Anterior cingulate cortex (tissue), 58 donors: ENCODE measurements at regions not wholly inside any gene's neighbourhood (a gene's known extent, or its start where the extent isn't known, plus 50 kb on each side); places are given as distances from the start of the nearest gene placed in this dataset.
"Not testable (repeated sequence)": the region's sequence is repeated elsewhere in the genome, so short reads cannot be mapped to it uniquely, and the experiment has no call there.

Source experiments
- DNase-seq, 58 donors: peaks; one replicate each; lab custom pipeline; 2025; lab: John Stamatoyannopoulos, UW

GRCh38 chr2:34199971-34200370 lies 600.9 kb upstream of the FAM98A start:
- DNase-seq: no peak

GRCh38 chr2:34193164-34193563 lies 594.1 kb upstream of the FAM98A start:
- DNase-seq: no peak

GRCh38 chr2:34188464-34189303 lies 589.6 kb upstream of the FAM98A start:
- no peak for DNase-seq

- DNase-seq: no peak
Measured at GRCh38 chr2:34179511-34179910, 580.4 kb upstream of the FAM98A start.

- no peak for DNase-seq
Measured at GRCh38 chr2:34178482-34178881, 579.4 kb upstream of the FAM98A start.

- DNase-seq: no peak
Measured at GRCh38 chr2:34176693-34177092, 577.6 kb upstream of the FAM98A start.

- no peak for DNase-seq
Measured at GRCh38 chr2:34174506-34174905, 575.4 kb upstream of the FAM98A start.

GRCh38 chr2:34162231-34162630 lies 563.1 kb upstream of the FAM98A start:
- DNase-seq: no peak

GRCh38 chr2:34161549-34161948 lies 562.5 kb upstream of the FAM98A start:
- DNase-seq: no peak

GRCh38 chr2:34159901-34160300 lies 560.8 kb upstream of the FAM98A start:
- no peak for DNase-seq

- DNase-seq: no peak
Measured at GRCh38 chr2:34153484-34153883, 554.4 kb upstream of the FAM98A start.

- no peak for DNase-seq
Measured at GRCh38 chr2:34147780-34148179, 548.7 kb upstream of the FAM98A start.

GRCh38 chr2:34143149-34143548 lies 544.0 kb upstream of the FAM98A start:
- no peak for DNase-seq

- DNase-seq: not testable (repeated sequence)
Measured at GRCh38 chr2:34142531-34143008, 543.5 kb upstream of the FAM98A start.

GRCh38 chr2:34133065-34133464 lies 534.0 kb upstream of the FAM98A start:
- DNase-seq: not testable (repeated sequence)

GRCh38 chr2:34126279-34126678 lies 527.2 kb upstream of the FAM98A start:
- DNase-seq: no peak

- no peak for DNase-seq
Measured at GRCh38 chr2:34123996-34124785, 525.1 kb upstream of the FAM98A start.

- DNase-seq: no peak
Measured at GRCh38 chr2:34121076-34121475, 522.0 kb upstream of the FAM98A start.

GRCh38 chr2:34115076-34115475 lies 516.0 kb upstream of the FAM98A start:
- no peak for DNase-seq

GRCh38 chr2:34112161-34112560 lies 513.1 kb upstream of the FAM98A start:
- DNase-seq: no peak

GRCh38 chr2:34110392-34110791 lies 511.3 kb upstream of the FAM98A start:
- DNase-seq: no peak

- no peak for DNase-seq
Measured at GRCh38 chr2:34107811-34108210, 508.7 kb upstream of the FAM98A start.
